ENCODE measurements at regions not wholly inside any gene's neighbourhood (a gene's known extent, or its start where the extent isn't known, plus 50 kb on each side); places are given as distances from the start of the nearest gene placed in this dataset.

DNA sequence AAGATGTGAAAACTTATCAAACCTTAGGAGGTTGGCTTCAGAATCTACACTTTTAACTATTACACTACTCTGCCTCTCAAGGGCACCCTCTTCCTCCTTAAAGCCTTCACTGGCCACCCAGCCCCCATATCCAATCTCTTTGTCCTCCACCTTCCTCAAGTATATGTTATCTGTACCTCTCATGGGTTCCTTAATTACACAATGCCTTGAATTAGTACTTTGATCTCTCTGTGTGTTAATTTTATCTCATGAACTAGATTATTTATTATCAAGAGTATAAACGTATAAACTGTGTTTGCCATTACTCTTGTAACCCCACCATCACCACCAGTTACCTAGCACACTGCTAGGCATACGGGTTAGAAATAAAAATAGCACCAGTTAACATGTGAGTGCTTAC lies 83.3 kb downstream of the NCR2 start:
- intact Hi-C loops (cut with DNase I), result loop anchor here (2.0 to 5.0 kb wide), 2 partner anchors 170 to 264 kb away; no protein-coding TSS in a partner anchor
- 68% methylated on average over 2 of the region's 2 CpGs for WGBS
- H3K4me3 ChIP-seq, result no peak overlapping the region

DNA sequence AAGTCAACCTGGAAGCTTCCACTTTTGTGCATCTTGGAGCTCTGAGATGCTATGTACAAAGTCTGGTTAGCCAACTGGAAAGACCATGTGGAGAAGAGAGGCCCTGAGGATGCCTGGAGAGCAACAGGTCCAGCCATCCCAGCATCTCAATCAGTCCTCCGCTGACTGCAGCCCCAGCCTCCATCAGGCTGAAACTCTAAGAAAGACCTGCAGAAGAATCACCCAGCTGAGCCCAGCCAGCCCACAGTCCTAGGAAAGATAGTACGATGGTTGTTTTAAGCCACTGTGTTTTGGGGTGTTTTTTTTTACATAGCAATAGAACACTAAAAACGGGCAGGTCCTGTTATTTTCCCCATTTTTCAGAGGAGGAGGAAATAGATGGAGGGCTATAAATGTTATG lies 84.0 kb downstream of the NCR2 start:
- Histone ChIP-seq H3K4me3 (no peak overlapping the region), H3K27me3 (replicated peaks; ENCODE audit: insufficient read depth) (no peaks in the 10 kb centered on the region), H3K4me1 (replicated peaks) (no peaks in the 10 kb centered on the region), H3K36me3 (no peaks in the 10 kb centered on the region), H3K27ac (no peak overlapping the region), H3K9me3 (no peaks in the 10 kb centered on the region)
- TF ChIP-seq, protein P1, sequence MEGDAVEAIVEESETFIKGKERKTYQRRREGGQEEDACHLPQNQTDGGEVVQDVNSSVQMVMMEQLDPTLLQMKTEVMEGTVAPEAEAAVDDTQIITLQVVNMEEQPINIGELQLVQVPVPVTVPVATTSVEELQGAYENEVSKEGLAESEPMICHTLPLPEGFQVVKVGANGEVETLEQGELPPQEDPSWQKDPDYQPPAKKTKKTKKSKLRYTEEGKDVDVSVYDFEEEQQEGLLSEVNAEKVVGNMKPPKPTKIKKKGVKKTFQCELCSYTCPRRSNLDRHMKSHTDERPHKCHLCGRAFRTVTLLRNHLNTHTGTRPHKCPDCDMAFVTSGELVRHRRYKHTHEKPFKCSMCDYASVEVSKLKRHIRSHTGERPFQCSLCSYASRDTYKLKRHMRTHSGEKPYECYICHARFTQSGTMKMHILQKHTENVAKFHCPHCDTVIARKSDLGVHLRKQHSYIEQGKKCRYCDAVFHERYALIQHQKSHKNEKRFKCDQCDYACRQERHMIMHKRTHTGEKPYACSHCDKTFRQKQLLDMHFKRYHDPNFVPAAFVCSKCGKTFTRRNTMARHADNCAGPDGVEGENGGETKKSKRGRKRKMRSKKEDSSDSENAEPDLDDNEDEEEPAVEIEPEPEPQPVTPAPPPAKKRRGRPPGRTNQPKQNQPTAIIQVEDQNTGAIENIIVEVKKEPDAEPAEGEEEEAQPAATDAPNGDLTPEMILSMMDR (IDR thresholded peaks at IDR 0.05), result no peak
- TF ChIP-seq POLR2AphosphoS5 (IDR thresholded peaks at IDR 0.05) (no peak), POLR2A (IDR thresholded peaks at IDR 0.05) (no peak)
- 95% methylated on average over 3 of the region's 3 CpGs for WGBS
- intact Hi-C loops (cut with DNase I), result loop anchor here (2.0 to 5.0 kb wide), 2 partner anchors 169 to 263 kb away; no protein-coding TSS in a partner anchor
- no peak for DNase-seq (ENCODE audit: low spot score)

More for the DNA sequence above, 83.3 kb downstream of the NCR2 start:
- Histone ChIP-seq H3K27me3 (replicated peaks; ENCODE audit: insufficient read depth) (no peaks in the 10 kb centered on the region), H3K36me3 (no peaks in the 10 kb centered on the region), H3K4me1 (replicated peaks) (no peaks in the 10 kb centered on the region), H3K9me3 (no peaks in the 10 kb centered on the region), H3K27ac (no peak overlapping the region)
- no peak for DNase-seq (ENCODE audit: low spot score)
- TF ChIP-seq POLR2AphosphoS5 (IDR thresholded peaks at IDR 0.05), result no peak
- TF ChIP-seq, protein P1 (IDR thresholded peaks at IDR 0.05), result no peak
- no peak for TF ChIP-seq POLR2A (IDR thresholded peaks at IDR 0.05)

DNA sequence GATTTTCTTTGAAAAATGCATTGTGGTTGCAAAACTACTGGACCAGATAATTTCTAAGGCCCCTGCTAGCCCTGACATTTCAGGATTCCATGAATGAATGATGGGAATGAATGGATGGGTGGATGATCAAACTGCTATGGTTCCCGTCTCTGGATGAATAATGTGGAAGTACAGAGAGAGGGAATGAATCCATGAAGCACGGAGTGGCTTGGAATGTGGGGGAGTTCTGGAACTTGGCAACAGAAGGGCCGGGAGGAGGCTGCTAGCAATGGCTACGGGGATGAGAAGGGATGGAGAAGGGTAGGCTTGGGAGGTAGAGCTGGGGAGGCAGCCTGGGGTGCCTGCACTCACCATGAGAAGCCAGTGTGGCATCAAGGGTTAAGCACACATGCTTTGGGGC lies 84.8 kb downstream of the NCR2 start:
- 88% methylated on average over 4 of the region's 4 CpGs for WGBS
- no peak for TF ChIP-seq POLR2A (IDR thresholded peaks at IDR 0.05)
- Histone ChIP-seq H3K27ac (no peak overlapping the region), H3K36me3 (no peaks in the 10 kb centered on the region), H3K27me3 (replicated peaks; ENCODE audit: insufficient read depth) (no peaks in the 10 kb centered on the region), H3K4me3 (no peak overlapping the region), H3K4me1 (replicated peaks) (no peaks in the 10 kb centered on the region), H3K9me3 (no peaks in the 10 kb centered on the region)
- intact Hi-C loops (cut with DNase I), result loop anchor here (5.0 kb wide), 1 partner anchor 37 kb away; no protein-coding TSS in a partner anchor
- DNase-seq (ENCODE audit: low spot score), result no peak

DNA sequence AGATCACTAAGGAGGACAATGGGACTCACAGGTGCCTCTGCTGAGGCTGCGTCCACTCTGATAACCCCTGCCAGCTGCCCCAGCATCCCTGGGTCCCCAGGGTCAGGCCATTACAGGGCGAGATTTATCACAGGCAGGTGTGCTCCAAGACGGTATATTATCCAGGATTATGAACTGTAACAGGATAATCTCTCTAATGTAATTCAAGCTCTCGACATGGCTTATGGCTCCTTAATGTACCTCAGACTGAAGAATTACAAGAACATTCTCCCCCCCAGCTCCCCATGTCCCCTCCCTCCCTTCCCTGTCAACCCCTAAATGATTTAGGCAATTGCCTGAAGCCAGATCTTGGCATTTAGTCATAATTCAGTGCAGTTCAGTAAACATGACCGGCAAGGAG lies 86.8 kb downstream of the NCR2 start:
- intact Hi-C loops (cut with DNase I), result loop anchor here (5.0 kb wide), 1 partner anchor 35 kb away; no protein-coding TSS in a partner anchor

DNA sequence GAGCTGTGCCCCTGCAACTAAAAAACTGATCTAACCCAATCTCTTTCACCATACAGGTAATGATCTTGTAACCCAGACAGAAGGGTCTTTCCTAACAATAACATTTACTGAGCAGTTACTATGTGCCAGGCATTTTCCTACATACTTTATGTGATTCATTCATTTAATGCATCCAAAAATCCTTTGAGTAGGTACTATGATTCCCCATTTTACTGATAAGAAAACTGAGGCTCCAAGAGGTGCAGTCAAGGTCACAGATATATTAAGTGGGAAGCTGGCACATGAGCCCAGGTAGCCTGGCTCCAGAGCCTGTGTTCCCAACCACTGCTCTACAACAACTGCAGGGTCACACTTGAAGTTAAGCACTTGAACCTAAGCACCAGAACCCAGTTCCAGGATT lies 87.6 kb downstream of the NCR2 start:
- intact Hi-C loops (cut with DNase I), result loop anchor here (5.0 kb wide), 1 partner anchor 34 kb away; no protein-coding TSS in a partner anchor
- Histone ChIP-seq H3K9me3 (no peaks in the 10 kb centered on the region), H3K27me3 (replicated peaks; ENCODE audit: insufficient read depth) (no peaks in the 10 kb centered on the region), H3K4me1 (replicated peaks) (peaks cover 4% of the 10 kb centered on the region), H3K4me3 (no peak overlapping the region), H3K27ac (no peak overlapping the region), H3K36me3 (no peaks in the 10 kb centered on the region)
- DNase-seq (ENCODE audit: low spot score), result no peak
- TF ChIP-seq POLR2AphosphoS5 (IDR thresholded peaks at IDR 0.05) (no peak), POLR2A (IDR thresholded peaks at IDR 0.05) (no peak)
- TF ChIP-seq, protein P1 (IDR thresholded peaks at IDR 0.05), result no peak

More for the DNA sequence above, 86.8 kb downstream of the NCR2 start:
- peaks cover under 1% of the 10 kb centered on the region for H3K4me1 ChIP-seq (replicated peaks)
- no peaks in the 10 kb centered on the region for H3K27me3 ChIP-seq (replicated peaks; ENCODE audit: insufficient read depth)
- H3K9me3 ChIP-seq, result no peaks in the 10 kb centered on the region
- DNase-seq (ENCODE audit: low spot score), result no peak
- H3K27ac ChIP-seq, result no peak overlapping the region
- 50% methylated on average over 5 of the region's 5 CpGs for WGBS
- TF ChIP-seq POLR2AphosphoS5 (IDR thresholded peaks at IDR 0.05) (no peak), POLR2A (IDR thresholded peaks at IDR 0.05) (no peak)
- TF ChIP-seq, protein P1 (IDR thresholded peaks at IDR 0.05), result no peak
- no peaks in the 10 kb centered on the region for H3K36me3 ChIP-seq
- H3K4me3 ChIP-seq, result no peak overlapping the region
